Liver (tissue), 7 donors: ENCODE measurements at regions not wholly inside any gene's neighbourhood (a gene's known extent, or its start where the extent isn't known, plus 50 kb on each side); places are given as distances from the start of the nearest gene placed in this dataset.

Experiments used
- DNase-seq: peaks from one replicate; pipeline ENCODE4 v3.0.0-alpha.2; 2017; ENCODE audit warnings: low spot score
- H3K27ac ChIP-seq, 2 donors: one replicate each; pipeline ENCODE4 v1.7.0; 2013; ENCODE audit warnings: inconsistent platforms in 2 of 2, low read length in 2 of 2, control low read depth in 1 of 2, low read depth in 1 of 2, mild to moderate bottlenecking in 1 of 2
- H3K27me3 ChIP-seq, 4 donors: one replicate each; pipeline versions ENCODE4 v1.6.1 to v1.7.0; 2013; ENCODE audit warnings: low read length in 3 of 4, inconsistent platforms in 1 of 4, mild to moderate bottlenecking in 1 of 4, moderate library complexity in 1 of 4; ENCODE audit not compliant: control insufficient read depth in 4 of 4, insufficient read depth in 4 of 4
- H3K36me3 ChIP-seq, 4 donors: one replicate each; pipeline versions ENCODE4 v1.6.1 to v1.7.0; 2013; ENCODE audit warnings: low read length in 3 of 4, mild to moderate bottlenecking in 3 of 4, low read depth in 1 of 4, moderate library complexity in 1 of 4; ENCODE audit not compliant: control insufficient read depth in 4 of 4, insufficient read depth in 3 of 4
- H3K4me1 ChIP-seq, 4 donors: one replicate each; pipeline versions ENCODE4 v1.6.1 to v1.7.0; 2013; ENCODE audit warnings: low read length in 3 of 4, mild to moderate bottlenecking in 3 of 4, moderate library complexity in 1 of 4; ENCODE audit not compliant: control insufficient read depth in 4 of 4, insufficient read depth in 4 of 4
- H3K4me3 ChIP-seq, 3 donors: one replicate each; pipeline versions ENCODE4 v1.6.1 to v1.7.0; 2013; ENCODE audit warnings: low read length in 3 of 3, control low read depth in 1 of 3, low read depth in 1 of 3, mild to moderate bottlenecking in 1 of 3
- H3K9ac ChIP-seq, 2 donors: one replicate each; pipeline ENCODE4 v1.7.0; 2013; ENCODE audit warnings: low read length in 2 of 2, mild to moderate bottlenecking in 2 of 2, moderate library complexity in 2 of 2, control low read depth in 1 of 2, low read depth in 1 of 2
- H3K9me3 ChIP-seq, 4 donors: one replicate each; pipeline versions ENCODE4 v1.6.1 to v1.7.0; 2013; ENCODE audit warnings: low read length in 3 of 4; ENCODE audit not compliant: control insufficient read depth in 4 of 4
- EGR1 ChIP-seq, 2 donors: IDR thresholded peaks; 2 replicates each; pipeline ENCODE4 v1.6.1; 2016 to 2018; ENCODE audit warnings: antibody characterized with exemption in 2 of 2, low read depth in 2 of 2
- FOXA1 ChIP-seq: IDR thresholded peaks from 2 replicates; pipeline ENCODE4 v1.6.1; 2016; ENCODE audit warnings: antibody characterized with exemption
- FOXA2 ChIP-seq: IDR thresholded peaks from 2 replicates; pipeline ENCODE4 v1.6.1; 2016; ENCODE audit warnings: antibody characterized with exemption
- GABPA ChIP-seq, 2 donors: IDR thresholded peaks in 1 of 2; conservative IDR thresholded peaks in 1 of 2; 2 replicates each; pipeline ENCODE4 v1.6.1; 2016; ENCODE audit warnings: antibody characterized with exemption in 2 of 2, mild to moderate bottlenecking in 1 of 2, moderate library complexity in 1 of 2
- HNF4A ChIP-seq, 2 donors: conservative IDR thresholded peaks; 2 replicates each; pipeline ENCODE4 v1.6.1; 2016; ENCODE audit warnings: antibody characterized with exemption in 2 of 2, mild to moderate bottlenecking in 2 of 2
- HNF4G ChIP-seq: IDR thresholded peaks from 2 replicates; pipeline ENCODE4 v1.6.1; 2016; ENCODE audit warnings: antibody characterized with exemption
- JUND ChIP-seq, 2 donors: IDR thresholded peaks; 2 replicates each; pipeline ENCODE4 v1.6.1; 2016; ENCODE audit warnings: antibody characterized with exemption in 2 of 2
- NR2F2 ChIP-seq: IDR thresholded peaks from 2 replicates; pipeline ENCODE4 v1.6.1; 2016; ENCODE audit warnings: antibody characterized with exemption
- RAD21 ChIP-seq, 2 donors: IDR thresholded peaks; 2 replicates each; pipeline ENCODE4 v1.6.1; 2016; ENCODE audit warnings: antibody characterized with exemption in 2 of 2, mild to moderate bottlenecking in 2 of 2
- RXRA ChIP-seq, 2 donors: IDR thresholded peaks; 2 replicates each; pipeline ENCODE4 v1.6.1; 2017 to 2018; ENCODE audit warnings: antibody characterized with exemption in 2 of 2, mild to moderate bottlenecking in 1 of 2
- SP1 ChIP-seq: IDR thresholded peaks from 2 replicates; pipeline ENCODE4 v1.6.1; 2018; ENCODE audit warnings: antibody characterized with exemption, mild to moderate bottlenecking
- TAF1 ChIP-seq: conservative IDR thresholded peaks from 2 replicates; pipeline ENCODE4 v1.6.1; 2016; ENCODE audit warnings: antibody characterized with exemption, mild to moderate bottlenecking
- YY1 ChIP-seq: IDR thresholded peaks from 2 replicates; pipeline ENCODE4 v1.6.1; 2016; ENCODE audit warnings: antibody characterized with exemption, mild to moderate bottlenecking
- WGBS: extraction: QIAGEN DNeasy Blood & Tissue Kit; methylation state at CpG from one replicate; pipeline ENCODE4 v1.1.7; 2013; 5-methylcytosine and 5-hydroxymethylcytosine counted together
- TF ChIP-seq, protein P1 (sequence below): IDR thresholded peaks from 2 replicates; pipeline ENCODE4 v1.6.1; 2016; ENCODE audit warnings: antibody characterized with exemption
- TF ChIP-seq, protein P2 (sequence below): IDR thresholded peaks from 2 replicates; pipeline ENCODE4 v1.6.1; 2016; ENCODE audit warnings: antibody characterized with exemption
- TF ChIP-seq, protein P3 (sequence below): IDR thresholded peaks from 2 replicates; pipeline ENCODE4 v1.6.1; 2016; ENCODE audit warnings: antibody characterized with exemption, mild to moderate bottlenecking
- TF ChIP-seq, protein P4 (sequence below): IDR thresholded peaks from 2 replicates; pipeline ENCODE4 v1.6.1; 2016; ENCODE audit warnings: antibody characterized with exemption
- donor health status: healthy.
- donor health status: healthy.
- donor health status: healthy.
- donor health status: healthy.

DNA sequence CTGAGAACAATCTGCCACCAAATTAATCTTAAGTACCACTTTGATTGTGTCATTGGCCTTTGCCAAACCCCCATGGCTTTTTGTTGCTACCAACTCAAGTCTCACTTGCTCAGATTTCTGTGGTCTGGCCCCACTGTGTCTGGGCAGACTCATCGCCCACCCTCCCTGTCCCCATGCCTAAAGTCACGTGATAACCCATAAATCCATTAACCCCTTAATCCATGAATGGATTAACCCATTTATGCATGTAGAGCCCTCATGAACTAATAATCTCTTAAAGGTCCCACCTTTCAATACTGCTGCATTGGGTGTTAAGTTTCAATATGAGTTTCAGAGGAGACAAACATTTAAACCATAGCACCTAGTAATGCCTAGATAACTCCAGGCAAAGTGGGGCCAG lies 78.5 kb upstream of the BLTP1 start:
- TF ChIP-seq HNF4G (no peak), SP1 (no peak), RAD21 (IDR thresholded peaks at IDR 0.05) (no peak), RXRA (IDR thresholded peaks at IDR 0.05) (no peak), TAF1 (no peak), NR2F2 (no peak), EGR1 (IDR thresholded peaks at IDR 0.05; ENCODE audit: low read depth in 2 of 2) (no peak), HNF4A (conservative IDR thresholded peaks at IDR 0.05) (no peak), FOXA1 (no peak), GABPA (IDR thresholded peaks at IDR 0.05 in 1 of 2, conservative IDR thresholded peaks at IDR 0.05 in 1 of 2) (no peak)
- TF ChIP-seq, protein P1, sequence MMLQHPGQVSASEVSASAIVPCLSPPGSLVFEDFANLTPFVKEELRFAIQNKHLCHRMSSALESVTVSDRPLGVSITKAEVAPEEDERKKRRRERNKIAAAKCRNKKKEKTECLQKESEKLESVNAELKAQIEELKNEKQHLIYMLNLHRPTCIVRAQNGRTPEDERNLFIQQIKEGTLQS, result no peak
- TF ChIP-seq, protein P2, sequence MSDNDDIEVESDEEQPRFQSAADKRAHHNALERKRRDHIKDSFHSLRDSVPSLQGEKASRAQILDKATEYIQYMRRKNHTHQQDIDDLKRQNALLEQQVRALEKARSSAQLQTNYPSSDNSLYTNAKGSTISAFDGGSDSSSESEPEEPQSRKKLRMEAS, result no peak
- TF ChIP-seq, protein P3, sequence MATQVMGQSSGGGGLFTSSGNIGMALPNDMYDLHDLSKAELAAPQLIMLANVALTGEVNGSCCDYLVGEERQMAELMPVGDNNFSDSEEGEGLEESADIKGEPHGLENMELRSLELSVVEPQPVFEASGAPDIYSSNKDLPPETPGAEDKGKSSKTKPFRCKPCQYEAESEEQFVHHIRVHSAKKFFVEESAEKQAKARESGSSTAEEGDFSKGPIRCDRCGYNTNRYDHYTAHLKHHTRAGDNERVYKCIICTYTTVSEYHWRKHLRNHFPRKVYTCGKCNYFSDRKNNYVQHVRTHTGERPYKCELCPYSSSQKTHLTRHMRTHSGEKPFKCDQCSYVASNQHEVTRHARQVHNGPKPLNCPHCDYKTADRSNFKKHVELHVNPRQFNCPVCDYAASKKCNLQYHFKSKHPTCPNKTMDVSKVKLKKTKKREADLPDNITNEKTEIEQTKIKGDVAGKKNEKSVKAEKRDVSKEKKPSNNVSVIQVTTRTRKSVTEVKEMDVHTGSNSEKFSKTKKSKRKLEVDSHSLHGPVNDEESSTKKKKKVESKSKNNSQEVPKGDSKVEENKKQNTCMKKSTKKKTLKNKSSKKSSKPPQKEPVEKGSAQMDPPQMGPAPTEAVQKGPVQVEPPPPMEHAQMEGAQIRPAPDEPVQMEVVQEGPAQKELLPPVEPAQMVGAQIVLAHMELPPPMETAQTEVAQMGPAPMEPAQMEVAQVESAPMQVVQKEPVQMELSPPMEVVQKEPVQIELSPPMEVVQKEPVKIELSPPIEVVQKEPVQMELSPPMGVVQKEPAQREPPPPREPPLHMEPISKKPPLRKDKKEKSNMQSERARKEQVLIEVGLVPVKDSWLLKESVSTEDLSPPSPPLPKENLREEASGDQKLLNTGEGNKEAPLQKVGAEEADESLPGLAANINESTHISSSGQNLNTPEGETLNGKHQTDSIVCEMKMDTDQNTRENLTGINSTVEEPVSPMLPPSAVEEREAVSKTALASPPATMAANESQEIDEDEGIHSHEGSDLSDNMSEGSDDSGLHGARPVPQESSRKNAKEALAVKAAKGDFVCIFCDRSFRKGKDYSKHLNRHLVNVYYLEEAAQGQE, result no peak
- TF ChIP-seq, protein P4, sequence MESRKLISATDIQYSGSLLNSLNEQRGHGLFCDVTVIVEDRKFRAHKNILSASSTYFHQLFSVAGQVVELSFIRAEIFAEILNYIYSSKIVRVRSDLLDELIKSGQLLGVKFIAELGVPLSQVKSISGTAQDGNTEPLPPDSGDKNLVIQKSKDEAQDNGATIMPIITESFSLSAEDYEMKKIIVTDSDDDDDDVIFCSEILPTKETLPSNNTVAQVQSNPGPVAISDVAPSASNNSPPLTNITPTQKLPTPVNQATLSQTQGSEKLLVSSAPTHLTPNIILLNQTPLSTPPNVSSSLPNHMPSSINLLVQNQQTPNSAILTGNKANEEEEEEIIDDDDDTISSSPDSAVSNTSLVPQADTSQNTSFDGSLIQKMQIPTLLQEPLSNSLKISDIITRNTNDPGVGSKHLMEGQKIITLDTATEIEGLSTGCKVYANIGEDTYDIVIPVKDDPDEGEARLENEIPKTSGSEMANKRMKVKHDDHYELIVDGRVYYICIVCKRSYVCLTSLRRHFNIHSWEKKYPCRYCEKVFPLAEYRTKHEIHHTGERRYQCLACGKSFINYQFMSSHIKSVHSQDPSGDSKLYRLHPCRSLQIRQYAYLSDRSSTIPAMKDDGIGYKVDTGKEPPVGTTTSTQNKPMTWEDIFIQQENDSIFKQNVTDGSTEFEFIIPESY, result no peak
- Histone ChIP-seq H3K9me3 (no peaks in the 10 kb centered on the region), H3K27me3 (peaks cover 0 to under 1% (median 0%) of the 10 kb centered on the region in 4 donors), H3K27ac (no peak overlapping the region), H3K4me1 (no peaks in the 10 kb centered on the region), H3K4me3 (no peak overlapping the region), H3K9ac (no peak overlapping the region), H3K36me3 (no peaks in the 10 kb centered on the region)
- DNase-seq, result no peak
- WGBS, result 39% methylated on average over 2 of the region's 2 CpGs

GRCh38 chr4:122065915-122066314 lies 86.2 kb upstream of the BLTP1 start:
- DNase-seq, result no peak
- Histone ChIP-seq H3K36me3 (no peaks in the 10 kb centered on the region), H3K9me3 (no peaks in the 10 kb centered on the region), H3K27ac (no peak overlapping the region), H3K27me3 (no peaks in the 10 kb centered on the region), H3K9ac (no peak overlapping the region), H3K4me1 (no peaks in the 10 kb centered on the region), H3K4me3 (no peak overlapping the region)
- 65% methylated on average over 6 of the region's 6 CpGs for WGBS
- TF ChIP-seq RAD21 (IDR thresholded peaks at IDR 0.05), result no peak
- no peak for TF ChIP-seq GABPA (IDR thresholded peaks at IDR 0.05 in 1 of 2, conservative IDR thresholded peaks at IDR 0.05 in 1 of 2)
- no peak for TF ChIP-seq FOXA1
- no peak for TF ChIP-seq HNF4G
- TF ChIP-seq YY1, result no peak
- no peak for TF ChIP-seq EGR1 (IDR thresholded peaks at IDR 0.05; ENCODE audit: low read depth in 2 of 2)
- TF ChIP-seq, protein P3, result no peak
- TF ChIP-seq, protein P4, result no peak
- TF ChIP-seq, protein P1, result no peak
- no peak for TF ChIP-seq SP1
- TF ChIP-seq, protein P2, result no peak
- no peak for TF ChIP-seq TAF1
- no peak for TF ChIP-seq HNF4A (conservative IDR thresholded peaks at IDR 0.05)
- no peak for TF ChIP-seq FOXA2
- no peak for TF ChIP-seq RXRA (IDR thresholded peaks at IDR 0.05)
- TF ChIP-seq JUND (IDR thresholded peaks at IDR 0.05), result no peak
